Small intestine (tissue), 7 donors: ENCODE measurements at regions not wholly inside any gene's neighbourhood (a gene's known extent, or its start where the extent isn't known, plus 50 kb on each side); places are given as distances from the start of the nearest gene placed in this dataset.

Experiments
- DNase-seq, 2 donors: peaks; one replicate each; pipeline versions ENCODE4 v3.0.0 to v3.0.0-alpha.2; 2013
- FAIRE-seq: peaks from 2 replicates; lab custom pipeline; 2012; peaks lifted over from hg19 to GRCh38; lab: Jason Lieb, UNC
- H3K27ac ChIP-seq, 3 donors: one replicate each; pipeline ENCODE4 v1.5.1; 2013; ENCODE audit warnings: low read length in 2 of 3, mild to moderate bottlenecking in 2 of 3, control low read depth in 1 of 3, inconsistent platforms in 1 of 3, low read depth in 1 of 3, moderate library complexity in 1 of 3
- H3K27me3 ChIP-seq, 3 donors: one replicate each; pipeline ENCODE4 v1.6.1; 2013; ENCODE audit warnings: low read length in 3 of 3, inconsistent platforms in 1 of 3; ENCODE audit not compliant: control insufficient read depth in 3 of 3, insufficient read depth in 3 of 3
- H3K36me3 ChIP-seq, 3 donors: one replicate each; pipeline ENCODE4 v1.6.1; 2013; ENCODE audit warnings: low read length in 3 of 3, inconsistent platforms in 1 of 3, low read depth in 1 of 3, mild to moderate bottlenecking in 1 of 3, moderate library complexity in 1 of 3; ENCODE audit not compliant: control insufficient read depth in 3 of 3, insufficient read depth in 2 of 3
- H3K4me1 ChIP-seq, 3 donors: one replicate each; pipeline ENCODE4 v1.6.1; 2013; ENCODE audit warnings: low read length in 2 of 3, inconsistent platforms in 1 of 3, low read depth in 1 of 3, mild to moderate bottlenecking in 1 of 3, moderate library complexity in 1 of 3; ENCODE audit not compliant: control insufficient read depth in 3 of 3, insufficient read depth in 2 of 3
- H3K4me3 ChIP-seq, 3 donors: one replicate each; pipeline ENCODE4 v1.5.1; 2013; ENCODE audit warnings: low read length in 3 of 3, control low read depth in 1 of 3, inconsistent platforms in 1 of 3, low read depth in 1 of 3, mild to moderate bottlenecking in 1 of 3, moderate library complexity in 1 of 3
- H3K9me3 ChIP-seq, 2 donors: one replicate each; pipeline ENCODE4 v1.6.1; 2013; ENCODE audit warnings: low read depth in 1 of 2, low read length in 1 of 2; ENCODE audit not compliant: control insufficient read depth in 2 of 2, insufficient read depth in 1 of 2
- WGBS, 3 donors: extraction: QIAGEN DNeasy Blood & Tissue Kit; methylation state at CpG; one replicate each; pipeline ENCODE4 v1.1.7; 2013; 5-methylcytosine and 5-hydroxymethylcytosine counted together
- donor health status: healthy with polysubstance abuse.
- donor health status: control.
- donor health status: control.
- donor health status: Bipolar disorder and iron deficiency.
- donor health status: healthy.

DNA sequence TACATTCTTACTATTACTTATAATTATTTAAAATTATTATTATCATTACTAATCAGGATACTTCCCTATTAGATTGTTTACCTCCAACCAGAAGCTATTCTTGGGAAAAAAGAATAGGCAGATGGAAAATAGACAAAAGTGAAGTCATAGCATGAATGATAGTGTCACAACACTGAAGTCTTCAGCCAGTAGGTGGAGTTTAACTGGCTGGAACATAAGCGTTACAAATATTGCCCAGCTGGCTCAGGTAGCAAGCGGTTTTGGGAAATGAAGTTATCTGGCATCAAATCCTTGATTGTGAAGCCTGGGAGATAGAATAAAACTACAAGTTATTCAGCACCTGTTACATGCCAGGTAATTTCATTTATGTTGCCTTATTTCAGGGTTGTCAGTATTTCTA, 762.9 kb downstream of the C12orf50 start:
- no peak overlapping the region for H3K4me3 ChIP-seq
- H3K36me3 ChIP-seq = no peaks in the 10 kb centered on the region
- H3K4me1 ChIP-seq = no peaks in the 10 kb centered on the region
- H3K9me3 ChIP-seq = no peaks in the 10 kb centered on the region
- H3K27ac ChIP-seq = no peak overlapping the region
- H3K27me3 ChIP-seq = no peaks in the 10 kb centered on the region
- FAIRE-seq (no peak), DNase-seq (peak; percentile 4 to 9)
- 43 to 62% (median 52%) methylated on average over 2 of the region's 2 CpGs for WGBS, 3 donors

DNA sequence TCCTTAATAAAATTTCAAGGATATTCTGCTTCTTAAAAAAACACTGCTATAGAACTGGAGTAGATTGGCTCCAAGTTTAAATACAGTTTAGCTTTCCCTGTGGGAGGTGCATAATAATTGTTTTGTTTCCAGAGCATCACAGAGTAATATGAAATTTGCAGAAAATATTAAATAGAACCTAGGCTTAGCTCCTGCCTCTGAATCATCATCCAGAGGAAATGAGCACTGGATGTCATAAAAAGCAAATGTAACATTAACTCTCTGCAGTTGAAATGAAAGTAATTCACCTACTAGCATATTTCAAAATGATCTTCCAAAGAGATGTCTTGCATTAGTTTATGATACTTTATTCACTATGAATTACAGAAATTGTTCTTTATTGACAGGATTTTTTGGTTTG, 769.8 kb downstream of the C12orf50 start:
- H3K27ac ChIP-seq = no peak overlapping the region
- no peaks in the 10 kb centered on the region for H3K9me3 ChIP-seq
- DNase-seq = peak in 1 of 2 donors; percentile 14
- FAIRE-seq = no peak
- no peaks in the 10 kb centered on the region for H3K36me3 ChIP-seq
- H3K4me1 ChIP-seq = no peaks in the 10 kb centered on the region
- no peaks in the 10 kb centered on the region for H3K27me3 ChIP-seq
- no peak overlapping the region for H3K4me3 ChIP-seq

DNA sequence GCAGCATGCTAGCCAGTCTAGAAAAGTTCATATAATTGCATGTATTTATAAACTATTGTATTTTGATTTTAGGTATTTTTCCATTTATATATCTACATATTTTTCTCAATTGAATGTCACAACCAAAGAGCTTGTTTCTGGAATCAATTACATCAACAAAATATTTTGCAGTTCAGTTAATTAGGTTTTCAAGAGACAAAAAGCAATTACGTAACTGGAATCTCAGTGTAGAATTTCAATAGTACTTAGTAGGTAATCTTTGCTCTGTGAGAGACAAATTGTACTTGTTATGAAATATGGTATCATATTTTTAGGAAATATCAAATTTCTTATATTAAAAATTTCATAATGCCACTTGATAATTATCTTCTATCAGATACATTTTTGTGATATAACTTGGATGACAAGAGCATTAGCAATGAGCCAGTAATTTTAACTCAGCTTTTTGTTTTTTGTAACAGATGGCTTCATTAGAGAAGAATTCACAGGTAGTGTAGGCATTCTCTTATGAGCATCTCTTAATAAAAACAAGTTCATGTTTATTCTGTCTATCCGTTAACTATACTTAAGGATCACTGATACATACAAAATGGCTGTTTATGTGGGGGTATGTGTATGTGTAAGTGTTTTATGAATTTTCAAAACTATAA, 774.7 kb downstream of the C12orf50 start:
- Histone ChIP-seq H3K27me3 (no peaks in the 10 kb centered on the region), H3K4me1 (no peaks in the 10 kb centered on the region), H3K36me3 (no peaks in the 10 kb centered on the region), H3K27ac (no peak overlapping the region), H3K9me3 (no peaks in the 10 kb centered on the region), H3K4me3 (no peak overlapping the region)
- 92 to 95% (median 92%) methylated on average over 2 of the region's 2 CpGs for WGBS, 3 donors
- peak; percentile 33 for FAIRE-seq
- no peak for DNase-seq

DNA sequence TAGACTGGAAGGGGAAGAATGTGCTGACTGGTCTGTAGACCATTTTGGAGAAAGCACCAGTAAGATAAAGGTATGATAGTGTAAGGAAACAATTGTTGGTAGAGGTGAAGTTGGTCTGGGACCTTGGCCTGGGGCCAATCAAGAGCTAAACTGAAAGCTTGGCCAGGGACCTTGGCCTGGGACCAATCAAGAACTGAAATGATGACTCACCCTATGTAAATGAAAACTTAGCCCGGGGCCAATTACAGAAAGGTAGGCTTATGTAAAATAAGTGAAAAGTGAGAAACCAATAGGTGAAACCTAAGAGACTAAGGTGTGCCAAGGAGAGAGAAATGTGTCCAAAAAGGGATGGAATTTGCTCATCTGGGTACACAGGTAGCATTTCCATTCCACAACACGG, 776.0 kb downstream of the C12orf50 start:
- Histone ChIP-seq H3K36me3 (no peaks in the 10 kb centered on the region), H3K27me3 (no peaks in the 10 kb centered on the region), H3K27ac (no peak overlapping the region), H3K4me1 (no peaks in the 10 kb centered on the region), H3K9me3 (no peaks in the 10 kb centered on the region), H3K4me3 (no peak overlapping the region)
- FAIRE-seq (no peak), DNase-seq (peak in 1 of 2 donors; percentile 53)
- 44 to 72% (median 54%) methylated on average over 2 of the region's 2 CpGs for WGBS, 3 donors

DNA sequence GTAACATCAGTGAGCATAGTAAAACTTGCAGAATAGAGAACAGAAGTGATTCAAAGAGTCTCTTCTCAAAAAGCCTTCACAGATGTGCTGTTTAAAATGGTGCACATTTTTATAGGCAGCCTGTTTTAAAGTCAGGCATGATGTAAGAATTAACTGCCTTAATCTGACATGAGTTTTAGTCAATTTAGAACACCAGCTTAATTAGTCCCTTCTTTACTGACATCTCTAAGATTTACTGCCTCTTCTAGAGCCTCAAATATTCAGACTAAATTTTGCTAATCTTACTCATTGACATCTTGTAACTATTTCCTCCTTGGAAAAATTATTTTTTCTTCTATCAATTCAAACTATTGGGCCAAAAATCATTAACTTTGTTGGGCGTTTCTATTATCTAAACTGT, 782.5 kb downstream of the C12orf50 start:
- H3K27ac ChIP-seq = no peak overlapping the region
- FAIRE-seq = no peak

DNA sequence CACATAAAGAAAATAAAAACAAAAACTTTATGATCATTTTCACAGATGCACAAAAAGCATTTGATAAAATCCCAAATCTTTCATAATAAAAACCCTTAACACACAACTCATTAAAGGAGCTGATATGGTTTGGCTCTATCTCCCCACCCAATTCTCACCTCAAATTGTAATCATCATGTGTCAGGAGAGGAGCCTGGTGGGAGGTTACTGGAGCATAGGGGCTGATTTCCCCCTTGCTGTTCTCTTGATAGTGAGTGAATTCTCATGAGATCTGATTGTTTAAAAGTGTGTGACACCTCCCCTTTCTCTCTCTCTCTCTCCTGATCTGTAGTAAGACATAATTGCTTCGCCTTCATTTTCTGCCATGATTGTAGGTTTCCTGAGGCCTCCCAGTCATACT, 790.7 kb downstream of the C12orf50 start:
- Histone ChIP-seq H3K36me3 (no peaks in the 10 kb centered on the region), H3K4me1 (no peaks in the 10 kb centered on the region), H3K27ac (no peak overlapping the region), H3K27me3 (no peaks in the 10 kb centered on the region), H3K4me3 (no peak overlapping the region), H3K9me3 (peaks cover 0 to 4% of the 10 kb centered on the region in 2 donors)
- 73 to 94% (median 81%) methylated on average over 1 of the region's 1 CpG for WGBS, 3 donors
- FAIRE-seq (no peak), DNase-seq (no peak)

More for the DNA sequence above, 782.5 kb downstream of the C12orf50 start:
- Histone ChIP-seq H3K4me1 (no peaks in the 10 kb centered on the region), H3K36me3 (no peaks in the 10 kb centered on the region), H3K4me3 (no peak overlapping the region), H3K9me3 (no peaks in the 10 kb centered on the region), H3K27me3 (no peaks in the 10 kb centered on the region)
- DNase-seq = no peak
- WGBS, 3 donors = 60 to 70% (median 61%) methylated on average over 1 of the region's 1 CpG

DNA sequence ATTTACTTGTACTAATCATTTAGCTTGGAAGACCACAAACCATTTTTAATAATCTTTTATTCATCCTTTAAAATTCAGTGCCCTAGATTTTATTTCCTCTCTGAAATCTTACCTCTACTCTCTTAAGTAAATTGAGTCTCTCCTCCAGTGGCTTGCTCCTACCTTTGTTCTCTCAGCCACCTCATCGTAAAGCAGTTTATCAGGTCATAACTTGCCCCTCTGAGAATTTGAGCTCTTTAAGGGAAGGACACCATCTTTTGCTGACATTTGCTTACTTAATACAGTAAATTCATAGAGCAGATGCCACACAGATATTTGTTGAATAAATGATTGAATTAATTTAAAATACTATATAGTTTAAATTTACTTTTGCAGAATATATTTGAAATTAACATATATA, 794.3 kb downstream of the C12orf50 start:
- Histone ChIP-seq H3K36me3 (no peaks in the 10 kb centered on the region), H3K27me3 (no peaks in the 10 kb centered on the region), H3K4me3 (no peak overlapping the region), H3K9me3 (peaks cover 0 to 4% of the 10 kb centered on the region in 2 donors), H3K4me1 (no peaks in the 10 kb centered on the region), H3K27ac (no peak overlapping the region)
- DNase-seq (no peak), FAIRE-seq (no peak)
- WGBS, 3 donors = 67 to 74% (median 73%) methylated on average over 1 of the region's 1 CpG

DNA sequence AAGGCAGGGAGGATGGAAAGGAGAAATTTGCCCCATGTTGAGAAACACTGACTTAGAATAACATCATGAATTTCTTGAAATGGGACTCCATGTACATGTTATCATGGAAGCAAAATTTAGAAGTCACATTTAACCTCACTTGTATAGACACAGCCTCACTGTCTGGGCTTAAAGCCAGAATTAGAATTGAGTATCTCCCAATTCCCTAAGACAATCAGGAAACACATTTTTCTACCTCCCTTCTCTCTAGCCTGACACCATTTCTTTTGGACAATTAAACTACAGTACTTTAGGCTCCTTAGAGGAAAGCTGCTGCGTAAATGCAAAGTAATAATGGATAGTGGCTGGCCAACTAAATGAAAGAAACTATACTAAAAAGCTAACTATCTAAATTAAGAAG, 795.5 kb downstream of the C12orf50 start:
- Histone ChIP-seq H3K9me3 (peaks cover 0 to 4% of the 10 kb centered on the region in 2 donors), H3K4me1 (no peaks in the 10 kb centered on the region), H3K36me3 (no peaks in the 10 kb centered on the region), H3K27ac (no peak overlapping the region), H3K27me3 (no peaks in the 10 kb centered on the region), H3K4me3 (no peak overlapping the region)
- DNase-seq (no peak), FAIRE-seq (no peak)
- 77 to 92% (median 81%) methylated on average over 1 of the region's 1 CpG for WGBS, 3 donors

DNA sequence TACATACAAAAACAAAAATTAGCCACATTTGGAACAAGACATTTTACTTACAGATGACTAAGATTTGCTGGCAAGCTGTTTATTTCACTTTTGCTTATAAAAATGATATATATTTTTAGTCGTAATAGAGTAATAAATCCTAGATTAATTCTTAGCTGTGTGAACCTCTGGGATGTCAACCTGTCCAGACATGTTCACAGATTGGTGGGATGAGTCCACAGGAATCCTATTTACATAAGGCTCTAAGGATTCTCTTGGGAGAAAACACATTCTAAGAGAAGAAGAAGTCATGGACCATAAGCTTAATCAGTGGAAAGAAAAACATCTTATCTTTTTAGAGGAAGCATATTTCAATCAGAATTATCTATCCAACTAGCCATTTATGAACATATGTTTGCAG, 797.4 kb downstream of the C12orf50 start:
- Histone ChIP-seq H3K27ac (no peak overlapping the region), H3K4me1 (no peaks in the 10 kb centered on the region), H3K27me3 (no peaks in the 10 kb centered on the region), H3K9me3 (no peaks in the 10 kb centered on the region), H3K36me3 (no peaks in the 10 kb centered on the region), H3K4me3 (no peak overlapping the region)
- WGBS, 3 donors = 79 to 86% (median 82%) methylated on average over 1 of the region's 1 CpG
- no peak for DNase-seq
- FAIRE-seq = no peak
